Epithelial cell of proximal tubule (primary cell): ENCODE measurements at regions not wholly inside any gene's neighbourhood (a gene's known extent, or its start where the extent isn't known, plus 50 kb on each side); places are given as distances from the start of the nearest gene placed in this dataset.

ENCODE experiments used
- DNase-seq: peaks from one replicate; pipeline ENCODE4 v3.0.0-alpha.2; 2011; ENCODE audit warnings: low read depth
- H3K4me3 ChIP-seq: 2 replicates; pipeline ENCODE4 v1.5.1; 2011; ENCODE audit warnings: low read depth, mild to moderate bottlenecking, low read length
- CTCF ChIP-seq: conservative IDR thresholded peaks from 2 replicates; pipeline ENCODE4 v1.5.1; 2012; ENCODE audit warnings: low read depth, mild to moderate bottlenecking, low read length

- no peak overlapping the region for H3K4me3 ChIP-seq
- no peak for TF ChIP-seq CTCF
- DNase-seq = no peak
These were observed 155.4 kb downstream of the DIPK2A start for GRCh38 chr3:144127014-144127413.

DNA sequence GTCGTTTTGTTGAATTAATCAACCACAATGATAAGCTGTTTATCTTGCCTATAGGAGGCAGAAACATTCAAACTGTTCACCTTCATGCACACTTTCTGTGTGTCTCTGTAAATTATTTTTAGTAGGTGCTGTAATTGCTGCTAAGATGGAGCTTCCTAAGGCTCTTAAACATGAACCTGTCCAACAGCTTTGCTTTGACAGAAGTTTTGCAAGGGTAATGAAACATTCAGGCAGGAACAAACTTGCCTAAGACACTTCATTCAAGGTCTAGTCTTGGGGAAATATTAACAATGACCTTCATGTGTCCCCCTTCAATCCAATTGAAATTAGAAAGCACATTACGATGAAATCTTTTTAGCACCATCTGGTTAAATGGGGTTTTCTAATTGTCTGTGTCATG, 156.1 kb downstream of the DIPK2A start:
- H3K4me3 ChIP-seq = no peak overlapping the region
- no peak for TF ChIP-seq CTCF
- no peak for DNase-seq

GRCh38 chr3:144128108-144128892, 156.7 kb downstream of the DIPK2A start:
- DNase-seq = no peak
- H3K4me3 ChIP-seq = no peak overlapping the region
- TF ChIP-seq CTCF = no peak

GRCh38 chr3:144129536-144130214, 158.1 kb downstream of the DIPK2A start:
- no peak overlapping the region for H3K4me3 ChIP-seq
- no peak for DNase-seq
- TF ChIP-seq CTCF = no peak

GRCh38 chr3:144141074-144141473, 169.5 kb downstream of the DIPK2A start:
- DNase-seq = no peak
- no peak for TF ChIP-seq CTCF
- no peak overlapping the region for H3K4me3 ChIP-seq

- no peak for DNase-seq
- H3K4me3 ChIP-seq = no peak overlapping the region
- no peak for TF ChIP-seq CTCF
These were observed 169.9 kb downstream of the DIPK2A start for GRCh38 chr3:144141496-144141895.
